ENCODE measurements at regions not wholly inside any gene's neighbourhood (a gene's known extent, or its start where the extent isn't known, plus 50 kb on each side); places are given as distances from the start of the nearest gene placed in this dataset.

DNA sequence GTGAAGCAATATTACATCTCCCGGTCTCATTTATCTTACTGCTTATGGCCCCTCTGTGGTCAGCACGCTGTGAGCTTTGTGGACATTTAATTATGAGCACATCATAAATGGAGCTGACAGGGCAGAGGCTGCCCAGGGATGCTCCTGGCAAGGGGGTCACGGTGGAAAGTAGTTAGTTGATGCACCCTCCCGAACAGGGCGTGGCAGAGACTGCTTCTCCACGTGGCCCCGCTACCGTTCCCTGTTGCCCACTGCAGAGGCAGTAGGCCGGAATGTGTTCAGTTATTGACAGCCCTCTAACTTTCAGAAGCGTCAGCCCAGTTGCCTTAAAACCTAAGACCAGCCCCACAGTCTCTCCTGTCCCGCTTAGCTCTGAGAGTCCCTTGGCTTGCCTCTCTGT is 180.3 kb upstream of the ZNF507 start:
- Mint-ChIP-seq H3K27ac (no peak overlapping the region), H3K9me3 (no peaks in the 10 kb centered on the region), H3K36me3 (no peaks in the 10 kb centered on the region)
- ATAC-seq (no peak), DNase-seq (ENCODE audit: low spot score in 2 of 2) (no peak)

DNA sequence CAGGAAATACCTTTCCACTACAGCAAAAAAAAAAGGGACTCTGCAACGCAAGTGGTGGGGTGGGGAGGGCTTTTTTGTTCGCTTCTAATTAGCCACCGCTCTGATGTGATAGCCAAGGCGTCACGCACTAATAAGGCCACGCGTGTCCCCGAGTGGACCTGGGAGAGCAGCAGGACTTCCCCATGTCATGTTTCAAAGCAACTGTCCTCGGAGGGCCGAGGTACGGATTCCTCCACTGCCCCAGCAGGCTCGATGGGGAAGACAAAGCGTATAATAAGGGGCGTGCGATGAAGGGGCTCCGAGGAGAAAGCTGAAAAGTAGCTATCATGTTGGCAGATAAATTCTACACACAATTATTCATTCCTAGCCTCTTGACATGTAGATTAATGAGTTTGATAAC is 179.7 kb upstream of the ZNF507 start:
- Mint-ChIP-seq H3K36me3 (no peaks in the 10 kb centered on the region), H3K9me3 (no peaks in the 10 kb centered on the region), H3K27ac (no peak overlapping the region)
- DNase-seq (ENCODE audit: low spot score in 2 of 2), result no peak
- ATAC-seq, result no peak

- Mint-ChIP-seq H3K36me3 (no peaks in the 10 kb centered on the region), H3K9me3 (no peaks in the 10 kb centered on the region), H3K27ac (no peak overlapping the region)
- no peak for DNase-seq (ENCODE audit: low spot score in 2 of 2)
- no peak for ATAC-seq
Observed at GRCh38 chr19:32166238-32166637, 179.2 kb upstream of the ZNF507 start.

DNA sequence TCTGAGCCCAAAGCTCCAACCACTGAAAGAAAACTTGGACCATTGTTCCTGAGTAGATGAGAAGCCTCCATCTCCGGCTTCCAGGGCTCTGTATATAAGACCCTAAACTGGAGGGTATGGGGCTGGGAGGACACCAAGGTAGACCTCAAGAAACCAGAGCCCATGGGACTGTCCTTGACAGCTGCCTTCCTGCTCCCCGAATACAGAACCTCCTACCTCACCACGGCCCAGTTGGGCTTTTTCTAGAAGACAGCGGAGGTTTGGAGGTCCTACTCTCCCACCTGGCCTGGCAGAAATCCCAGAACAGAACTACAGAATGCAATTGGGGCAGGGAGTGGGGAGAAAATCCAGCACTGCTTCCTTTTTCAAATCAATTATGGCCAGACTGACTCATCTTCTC is 177.3 kb upstream of the ZNF507 start:
- DNase-seq (ENCODE audit: low spot score in 2 of 2) (no peak), ATAC-seq (no peak)
- Mint-ChIP-seq H3K9me3 (no peaks in the 10 kb centered on the region), H3K27ac (no peak overlapping the region), H3K36me3 (no peaks in the 10 kb centered on the region)

- ATAC-seq (no peak), DNase-seq (ENCODE audit: low spot score in 2 of 2) (no peak)
- H3K36me3 Mint-ChIP-seq, result no peaks in the 10 kb centered on the region
- no peak overlapping the region for H3K27ac Mint-ChIP-seq
- H3K9me3 Mint-ChIP-seq, result no peaks in the 10 kb centered on the region
Observed at GRCh38 chr19:32168606-32169005, 176.8 kb upstream of the ZNF507 start.

DNA sequence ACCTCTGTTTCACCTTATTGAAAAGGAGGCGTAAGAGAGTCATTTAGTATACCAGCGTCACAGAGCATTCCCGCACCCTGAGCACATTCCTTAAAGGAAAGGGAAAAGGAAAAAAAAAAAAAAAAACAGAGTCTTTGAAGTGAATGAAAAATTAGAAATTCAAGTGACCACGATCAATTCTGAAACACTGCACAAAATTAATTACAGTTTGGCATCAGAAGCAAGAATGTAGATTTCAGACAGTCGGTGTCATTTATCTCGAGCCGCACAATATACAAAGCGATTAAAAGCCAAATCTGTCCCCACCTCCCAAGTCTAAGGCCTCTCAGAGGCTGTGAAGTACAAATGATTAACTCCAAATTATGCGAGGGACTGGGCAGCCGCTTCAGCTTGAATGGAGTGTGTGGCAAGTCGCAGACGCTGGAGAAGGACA is 173.7 kb upstream of the ZNF507 start:
- H3K9me3 Mint-ChIP-seq, result no peaks in the 10 kb centered on the region
- DNase-seq (ENCODE audit: low spot score in 2 of 2), result no peak
- H3K36me3 Mint-ChIP-seq, result no peaks in the 10 kb centered on the region
- no peak for ATAC-seq
- no peak overlapping the region for H3K27ac Mint-ChIP-seq

DNA sequence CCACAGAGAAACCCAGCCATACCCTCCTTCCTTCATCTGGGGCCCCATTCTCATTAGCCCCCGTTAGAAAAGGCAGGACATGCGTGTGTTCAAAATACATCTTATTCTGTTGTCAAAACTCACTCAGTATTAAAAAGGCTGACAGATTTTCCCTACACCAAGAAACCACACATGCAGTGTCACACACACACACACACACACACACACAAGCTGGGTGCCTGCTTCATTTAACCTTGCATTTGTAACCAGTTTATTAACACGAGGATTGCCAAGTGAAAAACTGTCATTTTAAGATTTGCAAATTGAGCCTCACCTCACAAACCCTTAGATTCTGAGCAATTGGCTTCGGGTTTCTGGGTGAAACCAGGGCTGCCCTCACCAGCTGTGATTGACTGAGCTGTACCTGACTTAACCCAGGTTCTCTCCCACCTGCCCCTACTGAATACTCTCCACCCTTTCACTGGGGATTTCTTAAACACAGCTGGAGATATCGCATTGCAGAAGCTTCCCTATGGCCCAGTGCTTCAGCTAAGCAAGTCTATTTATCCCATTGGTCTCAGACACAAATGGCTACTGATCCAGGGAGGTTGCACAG is 172.7 kb upstream of the ZNF507 start:
- no peaks in the 10 kb centered on the region for H3K9me3 Mint-ChIP-seq
- no peak for ATAC-seq
- H3K27ac Mint-ChIP-seq, result no peak overlapping the region
- DNase-seq (ENCODE audit: low spot score in 2 of 2), result no peak
- no peaks in the 10 kb centered on the region for H3K36me3 Mint-ChIP-seq

- Mint-ChIP-seq H3K36me3 (no peaks in the 10 kb centered on the region), H3K27ac (no peak overlapping the region), H3K9me3 (no peaks in the 10 kb centered on the region)
- ATAC-seq, result no peak
- DNase-seq (ENCODE audit: low spot score in 2 of 2), result no peak
Observed at GRCh38 chr19:32173836-32174235, 171.6 kb upstream of the ZNF507 start.

DNA sequence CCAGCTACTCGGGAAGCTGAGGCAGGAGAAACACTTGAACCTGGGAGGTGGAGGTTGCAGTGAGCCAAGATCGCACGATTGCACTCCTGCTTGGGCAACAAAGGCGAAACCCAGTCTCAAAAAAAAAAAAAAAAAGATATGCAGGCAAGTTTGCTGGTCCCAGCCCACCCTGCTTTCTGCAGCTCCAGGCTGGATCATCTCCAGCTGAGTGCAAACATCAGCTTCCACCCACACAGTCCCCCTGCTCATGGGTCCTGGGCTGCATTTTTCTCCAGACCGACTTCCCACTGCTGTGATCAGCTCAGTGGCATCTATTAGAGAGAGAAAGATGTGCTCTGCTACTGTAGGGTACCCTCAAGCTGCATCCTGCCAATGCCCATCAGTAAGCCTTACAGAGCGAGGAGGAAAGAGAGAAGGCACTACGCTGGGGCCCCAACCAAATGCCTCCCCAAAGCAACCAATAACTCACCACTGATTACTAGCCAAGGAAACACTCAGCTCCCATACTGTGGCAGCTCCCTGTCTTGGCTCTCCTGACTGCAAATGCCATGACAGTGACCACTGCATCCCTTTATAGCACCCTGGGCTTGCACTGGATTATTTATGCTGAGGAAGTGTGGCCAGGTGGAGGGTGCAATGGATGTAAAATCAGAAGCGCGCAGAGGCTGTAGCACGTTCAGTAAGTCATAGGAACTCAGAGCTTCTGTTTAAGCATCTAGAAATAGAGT is 170.9 kb upstream of the ZNF507 start:
- no peaks in the 10 kb centered on the region for H3K36me3 Mint-ChIP-seq
- H3K9me3 Mint-ChIP-seq, result no peaks in the 10 kb centered on the region
- DNase-seq (ENCODE audit: low spot score in 2 of 2), result no peak
- ATAC-seq, result no peak
- H3K27ac Mint-ChIP-seq, result no peak overlapping the region

DNA sequence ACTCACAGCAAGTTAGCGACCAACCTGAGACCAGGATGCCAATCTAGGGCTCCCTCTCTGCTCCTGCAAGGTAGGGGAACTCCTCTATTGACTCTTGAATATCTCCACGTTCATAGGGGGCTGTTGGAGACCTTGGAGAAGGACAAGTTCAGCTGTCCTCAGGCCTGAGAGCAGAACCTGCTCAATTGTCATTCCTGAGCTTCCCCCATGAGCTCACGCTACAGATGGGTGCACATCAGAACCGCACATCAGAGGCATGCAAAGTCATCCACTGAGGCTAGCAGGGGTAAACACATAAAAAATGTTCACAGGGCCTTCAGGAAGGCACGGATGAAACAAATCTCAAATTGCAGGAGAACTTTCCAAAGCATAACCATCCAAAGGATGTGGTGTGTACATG is 168.8 kb upstream of the ZNF507 start:
- DNase-seq (ENCODE audit: low spot score in 2 of 2) (no peak), ATAC-seq (no peak)
- H3K36me3 Mint-ChIP-seq, result no peaks in the 10 kb centered on the region
- H3K27ac Mint-ChIP-seq, result no peak overlapping the region
- no peaks in the 10 kb centered on the region for H3K9me3 Mint-ChIP-seq

GRCh38 chr19:32177686-32178085 is 167.7 kb upstream of the ZNF507 start:
- ATAC-seq (no peak), DNase-seq (ENCODE audit: low spot score in 2 of 2) (no peak)
- H3K27ac Mint-ChIP-seq, result no peak overlapping the region
- H3K9me3 Mint-ChIP-seq, result no peaks in the 10 kb centered on the region
- H3K36me3 Mint-ChIP-seq, result no peaks in the 10 kb centered on the region

- no peak for DNase-seq (ENCODE audit: low spot score in 2 of 2)
- no peak for ATAC-seq
- H3K36me3 Mint-ChIP-seq, result no peaks in the 10 kb centered on the region
- no peak overlapping the region for H3K27ac Mint-ChIP-seq
- no peaks in the 10 kb centered on the region for H3K9me3 Mint-ChIP-seq
Observed at GRCh38 chr19:32178401-32178800, 167.0 kb upstream of the ZNF507 start.

DNA sequence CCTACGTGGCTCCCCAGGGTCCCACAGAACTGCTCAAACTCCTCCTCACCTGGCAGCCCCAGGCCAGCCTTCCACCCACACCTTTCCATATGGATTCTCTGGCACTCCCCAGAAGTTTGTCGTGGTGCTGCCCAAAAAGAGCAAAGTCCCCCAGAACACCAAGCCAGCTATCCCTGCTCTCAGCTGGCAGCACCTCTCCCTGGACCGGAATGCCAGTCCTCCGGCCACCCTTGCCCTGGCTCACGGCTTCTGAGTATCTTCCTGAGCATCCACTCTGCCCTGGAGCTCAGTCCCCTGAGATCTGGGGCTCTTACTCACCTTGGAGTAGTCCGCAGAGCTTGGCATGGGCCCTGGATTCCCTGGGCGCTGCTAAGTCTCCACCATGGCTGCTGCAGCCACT is 166.5 kb upstream of the ZNF507 start:
- Mint-ChIP-seq H3K27ac (peak overlapping the region in 1 of 2 donors; percentile 29), H3K9me3 (no peaks in the 10 kb centered on the region), H3K36me3 (no peaks in the 10 kb centered on the region)
- DNase-seq (ENCODE audit: low spot score in 2 of 2) (no peak), ATAC-seq (no peak)

DNA sequence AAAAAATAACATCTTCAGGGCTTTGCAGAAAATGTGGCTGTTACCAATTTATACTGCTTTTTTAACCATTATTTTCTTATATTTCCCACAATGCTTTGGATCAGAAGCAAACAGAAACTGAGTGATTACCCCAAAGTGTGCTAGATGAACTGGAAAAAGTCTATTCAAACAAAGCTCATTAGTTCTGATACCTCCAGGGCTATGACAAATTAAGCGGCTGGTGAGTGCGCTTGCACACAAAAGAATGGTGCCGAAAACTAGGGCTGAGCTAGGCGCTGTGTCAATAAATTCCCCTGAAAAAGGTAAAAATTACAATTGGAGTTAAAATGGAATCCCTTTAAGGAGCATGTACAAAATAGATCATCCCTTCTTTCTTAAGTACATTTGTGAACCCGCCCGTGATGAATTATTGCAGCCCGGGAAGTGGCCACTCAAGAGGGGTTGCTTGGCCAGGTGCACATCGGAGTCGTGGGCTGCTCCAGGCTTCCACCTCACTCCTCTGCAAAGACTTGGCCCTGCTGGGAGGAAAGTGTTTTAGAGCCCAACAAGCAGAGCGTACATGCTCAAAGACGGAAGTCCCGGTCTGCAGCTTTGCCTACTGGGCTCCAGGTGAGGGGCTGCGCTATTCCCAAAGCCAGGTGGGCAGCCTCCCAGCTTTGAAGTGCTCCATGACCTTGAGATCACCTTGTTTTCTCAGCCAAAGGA is 164.0 kb upstream of the ZNF507 start:
- no peak overlapping the region for H3K27ac Mint-ChIP-seq
- no peak for DNase-seq (ENCODE audit: low spot score in 2 of 2)
- no peak for ATAC-seq
- H3K36me3 Mint-ChIP-seq, result no peaks in the 10 kb centered on the region
- peaks cover 0 to 3% of the 10 kb centered on the region in 2 donors for H3K9me3 Mint-ChIP-seq

DNA sequence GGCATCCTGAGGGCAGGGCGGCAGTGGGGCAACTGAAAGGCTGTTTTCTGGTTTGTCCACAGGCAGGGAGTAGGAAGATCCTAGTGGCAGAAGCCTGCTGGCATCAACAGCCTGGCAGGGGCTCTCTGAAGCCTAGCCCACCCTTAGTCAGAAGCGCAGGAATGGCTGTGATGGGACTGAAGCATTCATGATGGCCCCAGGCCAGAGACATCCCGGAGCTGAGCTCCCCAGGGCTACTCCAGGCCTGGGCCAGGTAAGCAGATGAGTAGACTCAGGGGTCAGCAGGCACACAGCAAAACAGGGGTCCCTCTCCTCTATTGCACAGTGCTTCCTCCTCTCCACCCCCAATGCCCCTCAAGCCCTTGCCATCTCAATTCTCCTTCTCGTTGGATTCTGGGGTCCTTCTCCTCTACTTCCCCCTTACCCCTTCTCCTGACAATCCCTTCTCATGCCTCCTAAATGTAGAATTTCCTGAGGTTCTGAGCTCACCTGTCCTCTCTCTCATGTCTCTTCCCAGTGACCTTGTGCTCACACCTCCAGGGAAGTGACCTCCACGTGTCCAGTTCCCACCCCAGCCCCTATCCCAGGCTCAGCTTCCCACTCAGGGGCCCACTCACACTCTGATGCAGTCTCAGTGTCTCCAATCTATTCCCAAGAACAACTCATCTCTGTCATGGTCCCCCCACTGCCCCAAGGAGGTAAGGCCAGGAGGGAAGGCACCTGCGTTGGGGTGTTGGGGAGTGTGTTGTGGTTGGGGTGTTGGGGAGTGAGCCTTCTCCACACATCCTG is 158.7 kb upstream of the ZNF507 start:
- ATAC-seq (no peak), DNase-seq (ENCODE audit: low spot score in 2 of 2) (no peak)
- Mint-ChIP-seq H3K9me3 (peaks cover 0 to 3% of the 10 kb centered on the region in 2 donors), H3K27ac (no peak overlapping the region), H3K36me3 (no peaks in the 10 kb centered on the region)

- no peak for DNase-seq (ENCODE audit: low spot score in 2 of 2)
- no peaks in the 10 kb centered on the region for H3K36me3 Mint-ChIP-seq
- ATAC-seq, result no peak
- no peak overlapping the region for H3K27ac Mint-ChIP-seq
- peaks cover 0 to 3% of the 10 kb centered on the region in 2 donors for H3K9me3 Mint-ChIP-seq
Observed at GRCh38 chr19:32188921-32189320, 156.5 kb upstream of the ZNF507 start.
